Astrocyte (in vitro differentiated cells and primary cell): ENCODE measurements at regions not wholly inside any gene's neighbourhood (a gene's known extent, or its start where the extent isn't known, plus 50 kb on each side); places are given as distances from the start of the nearest gene placed in this dataset.
"Not testable (repeated sequence)": the region's sequence is repeated elsewhere in the genome, so short reads cannot be mapped to it uniquely, and the experiment has no call there.

Source experiments
- DNase-seq: peaks from one replicate; pipeline ENCODE4 v3.0.0-alpha.2; 2010; ENCODE audit warnings: low read depth
- FAIRE-seq: peaks from 2 replicates; lab custom pipeline; 2011; peaks lifted over from hg19 to GRCh38; lab: Jason Lieb, UNC
- H2AFZ ChIP-seq: 2 replicates; pipeline ENCODE4 v1.6.0; 2012; ENCODE audit warnings: low read depth, low read length, inconsistent platforms
- H3K27ac ChIP-seq: 2 replicates; pipeline ENCODE4 v1.5.1; 2011; ENCODE audit warnings: low read depth, low read length, inconsistent platforms
- H3K27me3 ChIP-seq: 2 replicates; pipeline ENCODE4 v1.6.0; 2011; ENCODE audit warnings: low read length, inconsistent platforms; ENCODE audit not compliant: insufficient read depth
- H3K36me3 ChIP-seq: 2 replicates; pipeline ENCODE4 v1.5.1; 2011; ENCODE audit warnings: low read length, inconsistent platforms; ENCODE audit not compliant: insufficient read depth
- H3K4me1 ChIP-seq: 2 replicates; pipeline ENCODE4 v1.5.1; 2011; ENCODE audit warnings: low read length, inconsistent platforms; ENCODE audit not compliant: insufficient read depth
- H3K4me2 ChIP-seq: 2 replicates; pipeline ENCODE4 v1.6.0; 2012; ENCODE audit warnings: low read length, inconsistent platforms
- H3K4me3 ChIP-seq: 2 replicates; pipeline ENCODE4 v1.5.1; 2011; ENCODE audit warnings: low read depth, mild to moderate bottlenecking, low read length, inconsistent platforms; ENCODE audit not compliant: insufficient read depth
- H3K79me2 ChIP-seq: 2 replicates; pipeline ENCODE4 v1.6.0; 2012; ENCODE audit warnings: mild to moderate bottlenecking, low read length, inconsistent platforms; ENCODE audit not compliant: insufficient read depth
- H3K9ac ChIP-seq: 2 replicates; pipeline ENCODE4 v1.6.0; 2012; ENCODE audit warnings: mild to moderate bottlenecking, low read length, inconsistent platforms
- H3K9me3 ChIP-seq: 2 replicates; pipeline ENCODE4 v1.5.1; 2012; ENCODE audit warnings: low read depth, mild to moderate bottlenecking, low read length, inconsistent platforms; ENCODE audit not compliant: insufficient read depth
- H4K20me1 ChIP-seq: 2 replicates; pipeline ENCODE4 v1.6.0; 2012; ENCODE audit warnings: low read length, inconsistent platforms; ENCODE audit not compliant: insufficient read depth
- H3K27ac Mint-ChIP-seq: one replicate; pipeline ENCODE4 v1.8.0; 2021; ENCODE audit warnings: mild to moderate bottlenecking, mixed read lengths; ENCODE audit not compliant: unreplicated experiment
- H3K27me3 Mint-ChIP-seq: one replicate; pipeline ENCODE4 v1.8.0; 2021; ENCODE audit warnings: low read depth, mixed read lengths; ENCODE audit not compliant: unreplicated experiment
- H3K36me3 Mint-ChIP-seq: one replicate; pipeline ENCODE4 v1.8.0; 2021; ENCODE audit warnings: low read depth, mixed read lengths; ENCODE audit not compliant: unreplicated experiment
- H3K4me1 Mint-ChIP-seq: one replicate; pipeline ENCODE4 v1.8.0; 2021; ENCODE audit warnings: low read depth, mixed read lengths; ENCODE audit not compliant: unreplicated experiment
- H3K4me3 Mint-ChIP-seq: one replicate; pipeline ENCODE4 v1.8.0; 2021; ENCODE audit warnings: mild to moderate bottlenecking, moderate library complexity, mixed read lengths; ENCODE audit not compliant: unreplicated experiment
- H3K9me3 Mint-ChIP-seq: one replicate; pipeline ENCODE4 v1.8.0; 2021; ENCODE audit warnings: mild to moderate bottlenecking, mixed read lengths; ENCODE audit not compliant: unreplicated experiment
- EZH2 ChIP-seq: IDR thresholded peaks from 2 replicates; pipeline ENCODE4 v1.6.1; 2012; ENCODE audit warnings: mild to moderate bottlenecking, low read length, inconsistent platforms; ENCODE audit not compliant: insufficient read depth
- TF ChIP-seq, protein P1 (sequence below): IDR thresholded peaks from 2 replicates; pipeline ENCODE4 v1.5.1; 2011; ENCODE audit warnings: low read depth, mild to moderate bottlenecking, inconsistent platforms, low read length, moderate library complexity; ENCODE audit not compliant: insufficient read depth

DNA sequence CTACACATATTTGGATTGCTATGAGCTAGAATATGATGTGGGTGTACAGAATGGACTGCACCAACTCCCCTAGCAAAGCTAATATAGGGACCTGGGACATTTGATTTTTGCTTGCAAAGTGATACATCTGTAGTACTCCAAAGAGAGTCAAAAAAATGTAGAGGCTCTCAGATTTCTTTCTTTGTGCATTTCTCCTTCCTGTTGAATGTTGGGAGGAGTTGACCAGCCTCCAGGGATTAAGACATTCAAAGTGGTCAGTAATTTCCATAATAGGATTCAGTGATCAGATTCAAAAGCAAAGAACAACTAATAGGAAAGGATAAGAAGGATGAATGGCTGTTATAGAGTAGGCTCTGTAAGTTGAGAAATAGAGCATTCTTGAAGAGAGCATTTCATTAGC, 934.9 kb downstream of the KCNJ2 start:
- no peaks in the 10 kb centered on the region for H3K79me2 ChIP-seq
- no peaks in the 10 kb centered on the region for H4K20me1 ChIP-seq
- H3K9me3 ChIP-seq, result no peaks in the 10 kb centered on the region
- no peaks in the 10 kb centered on the region for H3K27me3 ChIP-seq
- H3K36me3 Mint-ChIP-seq, result no peaks in the 10 kb centered on the region
- no peak for TF ChIP-seq EZH2
- TF ChIP-seq, protein P1, sequence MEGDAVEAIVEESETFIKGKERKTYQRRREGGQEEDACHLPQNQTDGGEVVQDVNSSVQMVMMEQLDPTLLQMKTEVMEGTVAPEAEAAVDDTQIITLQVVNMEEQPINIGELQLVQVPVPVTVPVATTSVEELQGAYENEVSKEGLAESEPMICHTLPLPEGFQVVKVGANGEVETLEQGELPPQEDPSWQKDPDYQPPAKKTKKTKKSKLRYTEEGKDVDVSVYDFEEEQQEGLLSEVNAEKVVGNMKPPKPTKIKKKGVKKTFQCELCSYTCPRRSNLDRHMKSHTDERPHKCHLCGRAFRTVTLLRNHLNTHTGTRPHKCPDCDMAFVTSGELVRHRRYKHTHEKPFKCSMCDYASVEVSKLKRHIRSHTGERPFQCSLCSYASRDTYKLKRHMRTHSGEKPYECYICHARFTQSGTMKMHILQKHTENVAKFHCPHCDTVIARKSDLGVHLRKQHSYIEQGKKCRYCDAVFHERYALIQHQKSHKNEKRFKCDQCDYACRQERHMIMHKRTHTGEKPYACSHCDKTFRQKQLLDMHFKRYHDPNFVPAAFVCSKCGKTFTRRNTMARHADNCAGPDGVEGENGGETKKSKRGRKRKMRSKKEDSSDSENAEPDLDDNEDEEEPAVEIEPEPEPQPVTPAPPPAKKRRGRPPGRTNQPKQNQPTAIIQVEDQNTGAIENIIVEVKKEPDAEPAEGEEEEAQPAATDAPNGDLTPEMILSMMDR, result no peak
- no peaks in the 10 kb centered on the region for H3K27me3 Mint-ChIP-seq
- no peak overlapping the region for H3K27ac ChIP-seq
- H3K9ac ChIP-seq, result no peak overlapping the region
- H3K4me3 Mint-ChIP-seq, result no peak overlapping the region
- DNase-seq, result no peak
- H3K36me3 ChIP-seq, result no peaks in the 10 kb centered on the region
- no peaks in the 10 kb centered on the region for H3K9me3 Mint-ChIP-seq
- no peaks in the 10 kb centered on the region for H3K4me1 Mint-ChIP-seq
- no peak for FAIRE-seq
- no peaks in the 10 kb centered on the region for H3K4me1 ChIP-seq
- no peak overlapping the region for H2AFZ ChIP-seq
- no peak overlapping the region for H3K4me2 ChIP-seq
- H3K4me3 ChIP-seq, result no peak overlapping the region
- no peak overlapping the region for H3K27ac Mint-ChIP-seq

DNA sequence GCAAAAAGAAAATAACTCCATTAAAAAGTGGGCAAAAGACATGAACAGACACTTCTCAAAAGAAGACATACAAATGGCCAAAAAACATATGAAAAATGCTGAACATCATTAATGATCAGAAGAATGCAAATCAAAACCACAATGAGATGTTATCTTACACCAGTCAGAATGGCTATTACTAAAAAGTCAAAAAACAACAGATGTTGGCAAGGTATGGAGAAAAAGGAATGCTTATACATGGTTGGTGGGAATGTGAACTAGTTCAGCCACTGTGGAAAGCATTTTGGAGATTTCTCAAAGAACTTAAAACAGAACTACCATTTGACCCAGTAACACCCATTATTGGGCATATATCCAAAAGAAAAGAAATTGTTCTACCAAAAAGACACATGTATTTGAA, 936.7 kb downstream of the KCNJ2 start:
- not testable (repeated sequence) for H3K36me3 ChIP-seq, H3K9me3 Mint-ChIP-seq, H3K4me1 Mint-ChIP-seq, H3K36me3 Mint-ChIP-seq, H3K4me1 ChIP-seq, H3K27ac Mint-ChIP-seq, H3K79me2 ChIP-seq, H3K27me3 ChIP-seq, H3K9me3 ChIP-seq, H3K4me3 Mint-ChIP-seq, H3K27ac ChIP-seq, H3K9ac ChIP-seq, H3K27me3 Mint-ChIP-seq, H2AFZ ChIP-seq, H4K20me1 ChIP-seq, H3K4me3 ChIP-seq, H3K4me2 ChIP-seq, FAIRE-seq
- DNase-seq, result peak; percentile 52

DNA sequence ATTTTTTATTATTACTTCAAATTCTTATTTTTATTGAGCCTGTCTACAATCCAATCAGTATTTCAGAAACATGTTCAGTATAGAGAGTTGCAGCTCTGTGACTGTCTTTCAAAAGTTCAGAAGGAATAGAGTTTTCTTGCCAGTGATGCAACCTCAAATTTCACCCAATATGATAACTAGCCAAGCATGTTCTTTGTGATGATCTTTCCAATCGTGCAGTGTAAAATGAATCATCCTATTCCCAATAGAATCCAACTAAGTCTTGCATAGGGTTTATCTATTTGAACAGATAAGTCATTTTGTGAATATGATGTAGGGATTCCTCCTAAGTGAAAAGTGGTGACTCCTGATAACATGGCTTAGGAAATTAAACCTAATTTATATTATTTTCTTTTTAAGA, 937.8 kb downstream of the KCNJ2 start:
- H3K4me2 ChIP-seq, result no peak overlapping the region
- TF ChIP-seq EZH2, result no peak
- TF ChIP-seq, protein P1, result no peak
- H3K79me2 ChIP-seq, result no peaks in the 10 kb centered on the region
- Mint-ChIP-seq H3K4me1 (no peaks in the 10 kb centered on the region), H3K27ac (no peak overlapping the region), H3K9me3 (no peaks in the 10 kb centered on the region), H3K27me3 (no peaks in the 10 kb centered on the region), H3K4me3 (no peak overlapping the region), H3K36me3 (no peaks in the 10 kb centered on the region)
- no peaks in the 10 kb centered on the region for H3K4me1 ChIP-seq
- no peaks in the 10 kb centered on the region for H4K20me1 ChIP-seq
- no peaks in the 10 kb centered on the region for H3K9me3 ChIP-seq
- H3K27ac ChIP-seq, result no peak overlapping the region
- no peaks in the 10 kb centered on the region for H3K36me3 ChIP-seq
- no peak overlapping the region for H2AFZ ChIP-seq
- no peak for FAIRE-seq
- H3K27me3 ChIP-seq, result no peaks in the 10 kb centered on the region
- DNase-seq, result no peak
- no peak overlapping the region for H3K9ac ChIP-seq
- no peak overlapping the region for H3K4me3 ChIP-seq
